Transverse colon (tissue), 4 donors: ENCODE measurements at regions not wholly inside any gene's neighbourhood (a gene's known extent, or its start where the extent isn't known, plus 50 kb on each side); places are given as distances from the start of the nearest gene placed in this dataset.
"Not testable (repeated sequence)": the region's sequence is repeated elsewhere in the genome, so short reads cannot be mapped to it uniquely, and the experiment has no call there.

ENCODE experiments used
- DNase-seq: peaks from one replicate; pipeline ENCODE4 v3.0.0-alpha.2; 2019
- H3K27ac ChIP-seq, 4 donors: fragments of 200-600 bp; sonication (generic); 2 replicates each; pipeline ENCODE4 v1.5.1; 2016 to 2018; ENCODE audit warnings: inconsistent platforms in 4 of 4
- H3K27me3 ChIP-seq: fragments of 200-600 bp; sonication (generic); 2 replicates; pipeline ENCODE4 v1.5.1; 2017; ENCODE audit warnings: inconsistent platforms
- H3K36me3 ChIP-seq, 4 donors: fragments of 200-600 bp; sonication (generic); 2 replicates each; pipeline ENCODE4 v1.5.1; 2017 to 2019; ENCODE audit warnings: inconsistent platforms in 4 of 4
- H3K4me1 ChIP-seq, 4 donors: fragments of 200-600 bp; sonication (generic); 2 replicates each; pipeline ENCODE4 v1.5.1; 2017 to 2020; ENCODE audit warnings: inconsistent platforms in 4 of 4
- H3K4me3 ChIP-seq, 4 donors: fragments of 200-600 bp; sonication (generic); 1 replicate in 1 of 4; 2 replicates in 3 of 4; pipeline versions ENCODE4 v1.5.1 to v1.6.1; 2017 to 2019; ENCODE audit warnings: inconsistent platforms in 4 of 4
- H3K9me3 ChIP-seq, 2 donors: fragments of 200-600 bp; sonication (generic); 2 replicates each; pipeline ENCODE4 v1.5.1; 2017 to 2019; ENCODE audit warnings: inconsistent platforms in 2 of 2
- CTCF ChIP-seq, 5 experiments: fragments of 200-600 bp in 3 of 5; fragments of 450-650 bp in 2 of 5; sonication (generic) in 3 of 5; IDR thresholded peaks; 1 replicate in 2 of 5; 2 replicates in 3 of 5; pipeline ENCODE4 v1.5.1; 2016 to 2017; ENCODE audit warnings: antibody characterized with exemption in 5 of 5, inconsistent platforms in 3 of 5, mild to moderate bottlenecking in 2 of 5, moderate library complexity in 1 of 5
- EP300 ChIP-seq: sonication (generic); formaldehyde crosslinking; IDR thresholded peaks from one replicate; pipeline ENCODE4 v1.6.1; 2017; ENCODE audit warnings: antibody characterized with exemption, low read depth
- POLR2A ChIP-seq: fragments of 450-650 bp; IDR thresholded peaks from one replicate; pipeline ENCODE4 v1.6.1; 2016; ENCODE audit warnings: antibody characterized with exemption, mild to moderate bottlenecking, moderate library complexity
- POLR2AphosphoS5 ChIP-seq, 3 donors: sonication (generic); formaldehyde crosslinking; IDR thresholded peaks; one replicate each; pipeline ENCODE4 v1.6.1; 2016; ENCODE audit warnings: antibody characterized with exemption in 3 of 3
- WGBS, 2 donors: methylation state at CpG; one replicate each; pipeline ENCODE4 v1.1.5; 2018; ENCODE audit warnings: low coverage in 1 of 2; 5-methylcytosine and 5-hydroxymethylcytosine counted together
- in situ Hi-C, 4 donors: fragments of 200-750 bp; cut with MboI; loops; one replicate each; pipeline versions ENCODE4 v1.15.0 to v1.15.1; 2017; ENCODE audit warnings: low sequenced_read_pairs in 3 of 4, low pct_ligation_motif_present in 1 of 4, low pct_unique_long_range_greater_than_20kb in 1 of 4
- intact Hi-C: fragments of 100-400 bp; cut with DNase I; formaldehyde crosslinking; loops from one replicate; pipeline ENCODE4 v1.15.1; 2023; ENCODE audit warnings: low total_unique reads

GRCh38 chr2:210998334-210998733, 441.9 kb downstream of the CPS1 start:
- WGBS, 2 donors = 83 to 95% methylated on average over 2 of the region's 2 CpGs
- intact Hi-C loops = no loop called here

GRCh38 chr2:211014376-211014775, 458.0 kb downstream of the CPS1 start:
- Histone ChIP-seq H3K9me3 (no peaks in the 10 kb centered on the region), H3K4me3 (no peak overlapping the region), H3K27ac (no peak overlapping the region), H3K36me3 (no peaks in the 10 kb centered on the region), H3K4me1 (no peaks in the 10 kb centered on the region), H3K27me3 (no peaks in the 10 kb centered on the region)
- WGBS, 2 donors = 6 to 10% methylated on average over 4 of the region's 4 CpGs
- in situ Hi-C loops (no loop called here), intact Hi-C loops (no loop called here)
- no peak for TF ChIP-seq EP300
- no peak for TF ChIP-seq POLR2AphosphoS5 (IDR thresholded peaks at IDR 0.05)
- no peak for TF ChIP-seq CTCF (IDR thresholded peaks at IDR 0.05)
- TF ChIP-seq POLR2A = no peak
- DNase-seq = no peak

More at GRCh38 chr2:210998334-210998733, 441.9 kb downstream of the CPS1 start:
- no peak overlapping the region for H3K4me3 ChIP-seq
- no peaks in the 10 kb centered on the region for H3K9me3 ChIP-seq
- no peaks in the 10 kb centered on the region for H3K27me3 ChIP-seq
- TF ChIP-seq POLR2A = no peak
- TF ChIP-seq POLR2AphosphoS5 (IDR thresholded peaks at IDR 0.05) = no peak
- TF ChIP-seq EP300 = no peak
- TF ChIP-seq CTCF (IDR thresholded peaks at IDR 0.05) = no peak
- DNase-seq = no peak
- H3K36me3 ChIP-seq = no peaks in the 10 kb centered on the region
- H3K27ac ChIP-seq = no peak overlapping the region
- no peaks in the 10 kb centered on the region for H3K4me1 ChIP-seq
- in situ Hi-C loops = no loop called here

- in situ Hi-C loops = no loop called here
- no peak for DNase-seq
- no peaks in the 10 kb centered on the region for H3K4me1 ChIP-seq
- H3K36me3 ChIP-seq = no peaks in the 10 kb centered on the region
- no peak overlapping the region for H3K27ac ChIP-seq
- no peak overlapping the region for H3K4me3 ChIP-seq
- intact Hi-C loops = no loop called here
- H3K27me3 ChIP-seq = no peaks in the 10 kb centered on the region
- no peak for TF ChIP-seq CTCF (IDR thresholded peaks at IDR 0.05)
- no peak for TF ChIP-seq EP300
- no peak for TF ChIP-seq POLR2AphosphoS5 (IDR thresholded peaks at IDR 0.05)
- TF ChIP-seq POLR2A = no peak
- no peaks in the 10 kb centered on the region for H3K9me3 ChIP-seq
- 50 to 69% methylated on average over 2 of the region's 2 CpGs for WGBS, 2 donors
These were observed 458.5 kb downstream of the CPS1 start for GRCh38 chr2:211014906-211015305.

GRCh38 chr2:211025089-211025488, 468.7 kb downstream of the CPS1 start:
- in situ Hi-C loops, H3K27me3 ChIP-seq, H3K4me3 ChIP-seq, H3K4me1 ChIP-seq, DNase-seq, intact Hi-C loops, H3K36me3 ChIP-seq, H3K9me3 ChIP-seq, H3K27ac ChIP-seq: not testable (repeated sequence)
- WGBS, 2 donors = 87 to 93% methylated on average over 6 to 10 of the region's 10 CpGs

GRCh38 chr2:211026109-211026508, 469.7 kb downstream of the CPS1 start:
- Histone ChIP-seq H3K27me3 (no peaks in the 10 kb centered on the region), H3K4me3 (no peak overlapping the region), H3K4me1 (no peaks in the 10 kb centered on the region), H3K9me3 (peaks cover 0 to 6% of the 10 kb centered on the region in 2 donors), H3K27ac (no peak overlapping the region), H3K36me3 (no peaks in the 10 kb centered on the region)
- intact Hi-C loops = no loop called here
- 39% methylated on average over 2 of the region's 2 CpGs; no CpG with 5 or more reads in 1 of the 2 donors for WGBS, 2 donors
- in situ Hi-C loops = no loop called here
- DNase-seq = no peak
- TF ChIP-seq EP300 (no peak), POLR2AphosphoS5 (IDR thresholded peaks at IDR 0.05) (no peak), CTCF (IDR thresholded peaks at IDR 0.05) (no peak)
